Ramos (cell line): ENCODE measurements at regions not wholly inside any gene's neighbourhood (a gene's known extent, or its start where the extent isn't known, plus 50 kb on each side); places are given as distances from the start of the nearest gene placed in this dataset.
"Not testable (repeated sequence)": the region's sequence is repeated elsewhere in the genome, so short reads cannot be mapped to it uniquely, and the experiment has no call there.

Experiments used
- in situ Hi-C: fragments of 300-500 bp; cut with MboI; formaldehyde crosslinking; loops from one replicate; pipeline ENCODE4 v1.14.3; 2022; ENCODE audit warnings: low sequenced_read_pairs; ENCODE audit not compliant: unreplicated experiment

- in situ Hi-C loops: no loop called here
Measured at GRCh38 chr3:163773136-163773535, 1305.2 kb downstream of the SI start.

DNA sequence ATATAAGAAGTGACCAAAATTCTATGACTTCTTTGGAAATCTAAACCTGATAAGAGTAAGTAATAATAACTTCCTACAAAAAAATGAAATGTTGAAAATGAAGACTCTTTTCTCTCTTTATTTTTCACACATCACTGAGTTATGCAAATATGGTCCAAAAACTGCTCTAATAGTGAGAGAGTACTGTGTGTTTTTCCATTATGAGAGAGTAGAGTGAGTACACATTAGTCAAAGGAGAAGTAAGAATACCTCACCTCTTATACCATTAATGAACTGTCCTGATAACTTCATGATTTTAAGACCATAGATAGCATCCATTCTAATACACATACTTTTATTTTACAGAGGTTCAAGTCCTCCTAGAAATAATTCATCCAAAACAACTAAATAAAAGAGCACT is 1310.2 kb downstream of the SI start:
- in situ Hi-C loops: no loop called here

GRCh38 chr3:163766112-163766511 is 1312.2 kb downstream of the SI start:
- in situ Hi-C loops: no loop called here

DNA sequence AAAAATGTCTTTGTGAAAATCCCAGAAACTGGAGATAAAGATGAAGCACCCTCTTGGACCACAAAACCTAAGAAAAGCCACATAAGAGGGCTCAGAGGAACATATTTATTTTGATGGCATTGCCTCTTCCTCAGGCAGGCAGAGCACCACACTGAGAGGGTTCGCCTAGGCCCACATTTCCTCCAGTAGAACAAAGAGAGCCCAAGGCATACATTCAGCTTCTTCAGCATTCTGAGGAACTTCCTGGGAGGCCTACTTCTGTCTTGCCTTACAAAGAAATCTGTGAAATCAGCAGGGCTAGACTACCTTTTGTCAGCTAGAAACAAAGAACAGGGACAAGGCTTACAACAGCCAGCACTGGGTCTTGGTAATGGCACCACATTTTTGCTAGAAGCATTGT is 1325.3 kb downstream of the SI start:
- in situ Hi-C loops: no loop called here

DNA sequence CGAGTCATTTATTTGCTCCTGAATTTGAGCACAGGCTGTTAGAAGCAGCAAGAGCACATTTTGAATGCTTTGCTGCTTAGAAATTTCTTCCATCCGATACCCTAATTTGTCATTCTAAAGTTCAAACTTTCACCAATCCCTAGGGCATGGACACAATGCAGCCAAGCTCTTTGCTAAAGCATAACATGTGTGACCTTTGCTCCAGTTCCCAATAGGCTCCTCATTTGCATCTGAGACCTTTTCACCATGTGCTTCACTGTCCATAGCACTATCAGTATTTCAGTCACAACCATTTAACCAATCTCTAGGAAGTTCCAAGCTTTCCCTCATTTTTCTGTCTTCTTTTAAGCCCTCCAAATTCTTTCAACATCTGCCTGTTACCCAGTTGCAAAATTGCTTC is 1333.1 kb downstream of the SI start:
- in situ Hi-C loops: no loop called here

- in situ Hi-C loops: no loop called here
Measured at GRCh38 chr3:163735394-163735793, 1342.9 kb downstream of the SI start.

DNA sequence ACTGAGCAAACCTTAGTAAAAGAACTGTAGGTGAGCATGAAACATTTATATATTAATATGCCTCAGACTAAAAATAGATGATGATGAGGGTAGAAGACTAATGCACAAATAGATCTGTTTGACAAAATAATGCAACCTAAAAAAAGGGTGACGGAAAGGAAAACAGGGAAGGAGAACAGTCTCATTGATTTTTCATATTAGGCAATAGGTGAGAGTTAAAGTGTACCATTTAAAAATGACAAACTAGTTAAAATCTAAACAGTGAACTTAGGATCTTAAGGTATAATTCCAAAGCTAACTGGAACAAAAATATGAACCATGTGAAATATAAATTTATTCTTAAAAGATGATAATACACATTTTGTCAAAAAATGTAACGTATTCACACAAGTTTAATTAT is 1347.6 kb downstream of the SI start:
- in situ Hi-C loops: no loop called here

DNA sequence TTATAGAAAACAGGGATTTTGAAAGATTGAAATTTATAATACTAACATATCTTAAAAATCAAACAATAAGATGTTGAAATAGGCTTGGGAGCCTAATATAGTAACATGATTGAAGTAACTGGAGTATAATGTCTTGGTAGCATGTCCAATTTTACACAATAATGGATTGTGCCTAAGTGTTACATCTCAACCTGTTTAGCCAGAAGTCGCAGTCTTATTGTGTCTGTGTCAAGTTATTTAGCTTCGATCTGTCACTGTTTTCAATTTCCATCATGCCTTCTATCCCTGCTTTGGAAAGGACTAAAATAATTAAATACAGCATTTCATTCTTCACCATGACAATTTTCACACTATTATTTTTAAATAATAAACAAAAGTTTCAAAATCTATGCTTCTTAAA is 1352.2 kb downstream of the SI start:
- in situ Hi-C loops: no loop called here

GRCh38 chr3:163722405-163722804 is 1355.9 kb downstream of the SI start:
- in situ Hi-C loops: no loop called here

- in situ Hi-C loops: no loop called here
Measured at GRCh38 chr3:163721596-163721995, 1356.7 kb downstream of the SI start.

- in situ Hi-C loops: no loop called here
Measured at GRCh38 chr3:163717377-163717776, 1360.9 kb downstream of the SI start.

DNA sequence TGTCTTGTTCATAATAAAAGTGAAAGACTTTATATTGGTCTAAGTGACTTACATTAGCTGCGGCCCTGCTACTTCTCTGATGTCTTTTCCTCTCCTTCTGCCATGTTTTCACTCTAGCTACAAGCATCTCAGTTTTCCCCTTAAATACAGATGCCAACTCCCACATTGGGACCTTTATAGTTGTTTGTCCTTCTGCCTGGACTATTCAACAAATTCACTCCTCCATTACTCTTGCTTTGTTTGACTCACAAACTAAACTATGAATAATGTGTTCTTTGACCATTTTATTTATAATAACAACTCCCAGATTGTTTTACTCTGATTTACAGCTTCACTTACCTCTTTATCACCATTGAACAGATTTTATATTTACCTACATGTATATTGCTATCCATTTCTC is 1369.9 kb downstream of the SI start:
- in situ Hi-C loops: no loop called here

- in situ Hi-C loops: no loop called here
Measured at GRCh38 chr3:163707659-163708058, 1370.6 kb downstream of the SI start.

DNA sequence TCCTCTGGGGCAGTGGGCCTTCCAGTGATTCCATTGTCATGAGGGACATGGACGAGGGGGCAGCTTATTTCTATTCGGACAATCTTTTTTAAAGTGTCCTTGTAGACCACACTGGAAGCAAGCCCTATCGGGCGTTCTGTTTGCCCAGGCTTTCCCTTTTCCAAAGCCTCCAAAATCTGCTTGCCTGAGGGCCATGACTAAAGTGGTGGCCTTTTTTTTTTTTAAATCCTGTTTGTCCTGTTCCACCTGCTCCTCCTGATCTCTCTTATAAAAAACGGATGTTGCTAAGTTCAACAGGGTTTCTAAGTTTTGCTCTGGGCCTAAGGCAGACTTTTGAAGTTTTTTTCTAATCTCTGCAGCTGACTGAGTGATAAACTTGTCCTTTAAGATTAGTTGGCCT is 1380.1 kb downstream of the SI start:
- in situ Hi-C loops: not testable (repeated sequence)

DNA sequence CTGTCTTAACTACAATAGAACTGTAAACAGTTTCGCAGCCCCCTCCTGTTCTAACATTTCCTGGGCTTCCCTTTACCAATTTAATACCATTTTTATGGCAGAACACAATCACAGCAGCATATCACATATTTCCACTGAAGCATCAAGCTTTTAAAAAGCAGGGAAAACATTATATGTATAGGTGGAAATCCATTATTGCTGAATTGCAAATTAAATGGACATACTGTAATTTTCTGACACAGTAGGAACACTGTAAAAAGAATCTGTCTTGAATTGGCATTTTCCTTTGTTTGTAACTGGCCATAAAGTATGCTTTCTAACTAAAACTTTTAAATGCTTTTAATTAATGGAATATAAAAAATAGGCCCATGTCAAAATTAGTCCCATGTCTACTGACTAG is 1385.8 kb downstream of the SI start:
- in situ Hi-C loops: no loop called here

- in situ Hi-C loops: no loop called here
Measured at GRCh38 chr3:163684651-163685050, 1393.6 kb downstream of the SI start.

GRCh38 chr3:163672954-163673353 is 1405.3 kb downstream of the SI start:
- in situ Hi-C loops: no loop called here

- in situ Hi-C loops: no loop called here
Measured at GRCh38 chr3:163671201-163671600, 1407.1 kb downstream of the SI start.

- in situ Hi-C loops: no loop called here
Measured at GRCh38 chr3:163664466-163664865, 1413.8 kb downstream of the SI start.

DNA sequence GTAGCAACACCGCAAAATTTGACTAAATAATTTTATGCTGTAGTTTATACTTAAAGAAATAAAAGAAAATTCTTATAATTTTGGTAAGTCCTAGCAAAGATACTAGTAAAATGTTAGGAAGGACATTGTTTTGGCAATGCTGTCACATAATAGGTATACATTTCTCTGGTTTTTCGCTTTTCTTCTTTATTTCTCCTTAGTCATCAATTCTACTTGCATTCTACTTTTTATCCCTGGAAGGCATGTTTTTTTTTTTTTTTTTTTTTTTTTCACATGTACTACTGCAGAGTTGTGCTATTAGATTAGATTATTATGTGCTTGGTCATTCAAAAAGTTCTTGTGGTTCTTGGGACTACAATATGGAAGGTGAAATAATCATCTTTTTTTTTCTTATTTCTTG is 1421.2 kb downstream of the SI start:
- in situ Hi-C loops: no loop called here

DNA sequence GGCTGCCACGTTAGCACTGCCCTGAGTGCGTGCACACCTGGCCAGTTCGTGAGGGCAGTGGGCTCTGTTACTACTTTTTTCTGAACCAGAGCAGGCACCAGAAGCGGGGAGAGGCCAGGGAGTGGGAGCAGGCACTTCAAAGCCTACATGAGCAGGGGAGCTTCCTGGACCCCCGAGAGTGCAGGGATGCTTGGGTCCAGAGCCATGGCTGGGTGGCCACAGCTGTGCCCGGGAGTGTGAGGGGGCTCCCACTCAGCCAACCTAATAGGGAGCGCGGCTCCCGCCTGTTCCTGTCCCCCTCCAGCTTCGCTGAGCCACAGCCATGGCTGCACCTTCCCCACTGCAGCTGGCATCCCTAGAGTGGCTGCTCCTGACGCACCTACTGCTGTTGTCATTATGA is 1423.3 kb downstream of the SI start:
- in situ Hi-C loops: no loop called here

DNA sequence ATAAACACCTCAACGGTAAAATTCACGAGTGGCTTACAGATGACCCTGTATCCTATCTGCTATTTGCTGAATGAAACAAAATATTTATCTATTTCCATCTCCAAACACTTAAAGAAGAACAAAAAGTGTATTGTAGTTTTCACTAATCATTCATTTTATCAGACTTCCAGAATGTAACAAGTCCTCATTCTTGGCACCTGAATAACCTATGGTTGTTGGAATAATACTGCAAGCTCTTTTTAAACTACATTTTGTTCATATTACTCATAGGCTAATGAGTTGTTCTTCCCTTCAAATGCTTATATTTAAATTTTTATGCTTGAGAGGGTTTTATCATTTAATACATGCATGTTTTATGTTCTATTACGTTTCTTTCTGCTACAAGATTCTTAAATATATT is 1434.1 kb downstream of the SI start:
- in situ Hi-C loops: no loop called here

- in situ Hi-C loops: no loop called here
Measured at GRCh38 chr3:163632722-163633121, 1445.6 kb downstream of the SI start.
